Mesendoderm (in vitro differentiated cells): ENCODE measurements at regions not wholly inside any gene's neighbourhood (a gene's known extent, or its start where the extent isn't known, plus 50 kb on each side); places are given as distances from the start of the nearest gene placed in this dataset.
"Not testable (repeated sequence)": the region's sequence is repeated elsewhere in the genome, so short reads cannot be mapped to it uniquely, and the experiment has no call there.

Experiments
- DNase-seq: peaks from one replicate; pipeline ENCODE4 v3.0.0; 2013
- H2AK5ac ChIP-seq: 2 replicates; pipeline ENCODE4 v1.6.1; 2013; ENCODE audit warnings: low read length, inconsistent platforms
- H2BK120ac ChIP-seq: 2 replicates; pipeline ENCODE4 v1.6.1; 2013; ENCODE audit warnings: low read depth, mild to moderate bottlenecking, low read length, moderate library complexity, mixed read lengths
- H2BK15ac ChIP-seq: replicated peaks from 2 replicates; pipeline ENCODE4 v1.6.1; 2013; ENCODE audit warnings: low read depth, mild to moderate bottlenecking, moderate library complexity
- H2BK5ac ChIP-seq: 2 replicates; pipeline ENCODE4 v1.6.1; 2013; ENCODE audit warnings: low read length, inconsistent platforms
- H3K18ac ChIP-seq: 2 replicates; pipeline ENCODE4 v1.6.1; 2013; ENCODE audit warnings: mild to moderate bottlenecking, low read length, mixed read lengths
- H3K23ac ChIP-seq: one replicate; pipeline ENCODE4 v1.6.1; 2013; ENCODE audit warnings: low read length
- H3K27ac ChIP-seq: 2 replicates; pipeline ENCODE4 v1.5.1; 2013; ENCODE audit warnings: low read depth, mild to moderate bottlenecking, inconsistent platforms, low read length, moderate library complexity
- H3K27me3 ChIP-seq: 2 replicates; pipeline ENCODE4 v1.6.1; 2013; ENCODE audit warnings: low read length, control low read depth, mild to moderate bottlenecking, inconsistent platforms; ENCODE audit not compliant: insufficient read depth, poor library complexity
- H3K36me3 ChIP-seq: 2 replicates; pipeline ENCODE4 v1.6.1; 2013; ENCODE audit warnings: low read length, inconsistent platforms; ENCODE audit not compliant: control insufficient read depth, insufficient read depth
- H3K4ac ChIP-seq: one replicate; pipeline ENCODE4 v1.6.1; 2013; ENCODE audit warnings: low read depth, mild to moderate bottlenecking, low read length, moderate library complexity
- H3K4me1 ChIP-seq: 2 replicates; pipeline ENCODE4 v1.6.1; 2013; ENCODE audit warnings: low read depth, low read length, inconsistent platforms; ENCODE audit not compliant: control insufficient read depth
- H3K4me2 ChIP-seq: 2 replicates; pipeline ENCODE4 v1.6.1; 2013; ENCODE audit warnings: low read length
- H3K4me3 ChIP-seq: 2 replicates; pipeline ENCODE4 v1.5.1; 2013; ENCODE audit warnings: mild to moderate bottlenecking, low read length
- H3K56ac ChIP-seq: one replicate; pipeline ENCODE4 v1.6.1; 2013; ENCODE audit warnings: low read length
- H3K79me1 ChIP-seq: 2 replicates; pipeline ENCODE4 v1.6.1; 2013; ENCODE audit warnings: low read length, inconsistent platforms
- H3K79me2 ChIP-seq: 2 replicates; pipeline ENCODE4 v1.6.1; 2013; ENCODE audit warnings: mild to moderate bottlenecking, low read length; ENCODE audit not compliant: control insufficient read depth, insufficient read depth
- H3K9ac ChIP-seq: 2 replicates; pipeline ENCODE4 v1.6.1; 2013; ENCODE audit warnings: low read length, inconsistent platforms
- H4K5ac ChIP-seq: one replicate; pipeline ENCODE4 v1.6.1; 2013; ENCODE audit warnings: low read length
- H4K8ac ChIP-seq: one replicate; pipeline ENCODE4 v1.6.1; 2013; ENCODE audit warnings: low read depth, mild to moderate bottlenecking, control low read depth, low read length, moderate library complexity
- WGBS: extraction: QIAGEN DNeasy Blood & Tissue Kit; methylation state at CpG from one replicate; pipeline ENCODE4 v1.1.7; 2013; ENCODE audit warnings: low lambda C conversion rate, missing lambda C conversion rate; ENCODE audit not compliant: insufficient coverage; ENCODE audit errors: extremely low coverage; 5-methylcytosine and 5-hydroxymethylcytosine counted together

DNA sequence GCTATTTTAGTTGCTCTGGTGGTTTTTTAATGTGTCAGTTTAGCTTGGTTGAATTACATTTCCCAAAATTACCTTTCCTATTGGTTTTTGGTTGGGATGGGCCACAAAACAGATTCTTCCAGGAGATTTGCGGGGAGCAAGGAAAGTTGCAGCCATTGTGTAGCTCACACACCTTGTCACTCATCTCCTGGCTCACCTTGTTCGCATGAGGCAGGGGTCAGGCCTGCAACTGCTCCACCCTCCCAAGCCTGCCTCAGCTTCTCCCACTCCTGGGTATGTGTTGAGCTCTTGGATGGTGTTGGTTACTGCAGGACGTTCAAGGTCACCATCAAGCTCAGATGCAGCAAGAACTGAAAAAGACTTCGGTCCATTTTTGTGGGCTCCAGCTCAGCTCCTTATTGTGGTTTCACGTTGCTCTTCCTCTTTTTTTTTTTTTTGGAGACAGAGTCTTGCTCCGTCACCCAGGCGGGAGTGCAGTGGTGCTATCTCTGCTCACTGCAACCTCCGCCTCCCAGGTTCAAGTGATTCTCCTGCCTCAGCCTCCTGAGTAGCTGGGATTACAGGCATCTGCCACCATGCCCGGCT lies 95.6 kb upstream of the METTL14 start:
- Histone ChIP-seq H2BK5ac (no peak overlapping the region), H3K4me1 (no peaks in the 10 kb centered on the region), H3K9ac (no peak overlapping the region), H2BK120ac (no peak overlapping the region), H3K27ac (no peak overlapping the region), H3K79me2 (no peaks in the 10 kb centered on the region), H3K4me3 (no peak overlapping the region), H4K8ac (no peak overlapping the region), H2BK15ac (no peak overlapping the region), H3K23ac (no peak overlapping the region), H3K79me1 (no peaks in the 10 kb centered on the region), H3K18ac (no peak overlapping the region), H3K36me3 (no peaks in the 10 kb centered on the region), H4K5ac (no peak overlapping the region), H3K56ac (no peak overlapping the region), H3K4me2 (no peak overlapping the region), H3K4ac (no peak overlapping the region), H3K27me3 (no peaks in the 10 kb centered on the region), H2AK5ac (no peak overlapping the region)
- no peak for DNase-seq
- no CpG with 5 or more reads among the region's 9 CpGs for WGBS

DNA sequence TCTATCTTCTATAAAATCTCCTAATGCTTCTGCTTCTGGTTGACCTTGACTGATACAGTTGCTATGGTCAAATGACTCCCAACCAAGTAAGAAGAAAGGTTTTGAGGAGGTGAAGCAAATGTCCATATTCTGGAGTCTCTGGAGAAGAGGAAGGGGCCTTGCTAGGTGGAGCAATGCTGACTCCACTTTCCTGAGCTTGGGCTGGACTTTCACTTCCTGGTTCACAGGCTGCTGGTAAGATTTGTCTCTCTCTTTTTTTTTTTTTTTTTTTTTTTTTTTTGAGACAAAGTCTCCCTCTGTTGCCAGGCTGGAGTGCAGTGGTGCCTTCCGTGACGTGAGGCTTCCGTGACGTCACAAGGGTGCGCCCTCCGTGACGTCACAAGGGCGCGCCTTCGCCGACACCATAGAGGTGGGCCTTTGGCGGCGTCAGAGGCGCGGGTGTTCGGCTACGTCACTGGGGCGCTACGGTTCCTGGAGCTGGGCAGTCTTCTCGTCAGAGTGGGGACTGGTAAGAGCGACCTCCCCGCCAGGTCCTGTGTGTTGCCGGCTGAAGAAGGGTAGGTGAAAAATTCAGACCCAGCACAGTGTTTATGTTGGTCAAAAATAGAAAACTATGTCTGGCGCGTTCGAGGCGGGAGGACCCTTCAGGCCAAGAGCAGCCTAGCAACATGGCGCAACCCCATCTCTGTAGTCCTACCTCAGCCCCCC lies 93.7 kb upstream of the METTL14 start:
- H3K79me1 ChIP-seq, H2BK15ac ChIP-seq, H3K4ac ChIP-seq, H3K18ac ChIP-seq, H3K79me2 ChIP-seq, H2AK5ac ChIP-seq, H3K4me2 ChIP-seq, H4K5ac ChIP-seq, H3K4me1 ChIP-seq, H2BK120ac ChIP-seq, H3K23ac ChIP-seq, H3K27ac ChIP-seq, H2BK5ac ChIP-seq, H3K27me3 ChIP-seq, H4K8ac ChIP-seq, H3K36me3 ChIP-seq: not testable (repeated sequence)
- Histone ChIP-seq H3K4me3 (peak overlapping the region; percentile 49), H3K9ac (peak overlapping the region; percentile 68), H3K56ac (peak overlapping the region; percentile 74)
- peak; percentile 97 for DNase-seq
- WGBS, result no CpG with 5 or more reads among the region's 28 CpGs

GRCh38 chr4:118592289-118592688 lies 92.9 kb upstream of the METTL14 start:
- H3K4me3 ChIP-seq, H2AK5ac ChIP-seq, H2BK120ac ChIP-seq, H4K5ac ChIP-seq, H3K79me2 ChIP-seq, H3K18ac ChIP-seq, H2BK5ac ChIP-seq, H3K79me1 ChIP-seq, H3K4ac ChIP-seq, H3K27me3 ChIP-seq, H3K4me1 ChIP-seq, H3K36me3 ChIP-seq, H3K23ac ChIP-seq, H3K4me2 ChIP-seq, H2BK15ac ChIP-seq, H3K27ac ChIP-seq: not testable (repeated sequence)
- WGBS, result no CpG with 5 or more reads among the region's 14 CpGs
- DNase-seq, result peak; percentile 33
- H3K9ac ChIP-seq, result peak overlapping the region; percentile 68
- peak overlapping the region; percentile 74 for H3K56ac ChIP-seq
- H4K8ac ChIP-seq, result peak overlapping the region; percentile 76

GRCh38 chr4:118595883-118596282 lies 89.3 kb upstream of the METTL14 start:
- H3K23ac ChIP-seq, H3K36me3 ChIP-seq, H3K18ac ChIP-seq, H2BK5ac ChIP-seq, H3K9ac ChIP-seq, H2BK120ac ChIP-seq, H4K8ac ChIP-seq, H3K56ac ChIP-seq, H3K27me3 ChIP-seq, H3K27ac ChIP-seq, DNase-seq, H2BK15ac ChIP-seq, H3K4me3 ChIP-seq, H3K79me1 ChIP-seq, H3K4me1 ChIP-seq, H2AK5ac ChIP-seq, H3K4ac ChIP-seq, H3K4me2 ChIP-seq, H3K79me2 ChIP-seq, H4K5ac ChIP-seq: not testable (repeated sequence)
- no CpG with 5 or more reads among the region's 3 CpGs for WGBS

DNA sequence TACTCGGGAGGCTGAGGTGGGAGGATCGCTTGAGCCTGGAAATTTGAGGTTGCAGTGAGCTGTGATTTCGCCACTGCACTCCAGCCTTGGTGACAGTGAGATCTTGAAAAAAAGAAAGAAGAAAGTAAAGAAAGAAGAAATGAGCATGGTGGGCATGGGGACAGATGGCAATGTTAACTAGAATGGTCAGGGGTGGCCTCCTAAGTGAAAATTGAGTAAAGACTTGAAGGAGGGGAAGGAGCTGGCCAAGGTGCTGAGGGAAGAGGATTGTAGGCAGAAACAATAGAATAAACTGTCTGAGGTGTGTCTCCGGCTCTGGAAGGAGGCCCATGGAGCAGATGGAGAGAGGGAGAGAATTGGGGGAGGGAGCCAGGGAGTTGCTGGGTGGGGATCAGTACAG lies 60.1 kb upstream of the METTL14 start:
- H2BK5ac ChIP-seq, H3K79me2 ChIP-seq, H2BK15ac ChIP-seq, H3K23ac ChIP-seq, H2AK5ac ChIP-seq, H3K79me1 ChIP-seq, H4K5ac ChIP-seq, H3K27ac ChIP-seq, H2BK120ac ChIP-seq, H3K56ac ChIP-seq, H3K4ac ChIP-seq, H3K18ac ChIP-seq, H4K8ac ChIP-seq, DNase-seq, H3K4me2 ChIP-seq, H3K36me3 ChIP-seq, H3K9ac ChIP-seq, H3K4me3 ChIP-seq, H3K27me3 ChIP-seq, H3K4me1 ChIP-seq: not testable (repeated sequence)
- WGBS, result no CpG with 5 or more reads among the region's 4 CpGs

DNA sequence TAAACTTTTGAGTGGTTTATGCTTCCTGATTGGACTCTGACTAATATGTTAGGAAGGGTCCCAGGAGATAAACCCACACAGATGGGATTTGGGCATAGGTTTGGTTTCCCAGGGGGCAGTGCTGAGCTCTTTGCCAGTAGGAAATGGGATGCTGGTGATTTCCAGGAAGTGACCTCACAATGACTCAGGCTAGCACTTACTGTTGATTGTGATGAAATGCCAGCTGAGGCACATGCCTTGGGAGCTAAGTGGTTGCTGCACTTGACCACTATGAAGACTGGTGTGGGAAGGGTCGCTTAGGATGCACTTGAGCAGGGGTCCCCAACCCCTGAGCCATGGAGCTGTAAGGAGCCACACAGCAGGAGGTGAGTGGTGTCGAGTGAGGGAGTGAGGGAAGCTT lies 55.5 kb upstream of the METTL14 start:
- not testable (repeated sequence) for H3K27me3 ChIP-seq, H2BK15ac ChIP-seq, H4K8ac ChIP-seq, H2BK5ac ChIP-seq, H3K18ac ChIP-seq, H3K27ac ChIP-seq, H3K36me3 ChIP-seq, H3K79me1 ChIP-seq, H3K23ac ChIP-seq, H2AK5ac ChIP-seq, H3K4me2 ChIP-seq, H3K56ac ChIP-seq, H3K79me2 ChIP-seq, H2BK120ac ChIP-seq, H3K4me3 ChIP-seq, H3K4ac ChIP-seq, H3K9ac ChIP-seq, H4K5ac ChIP-seq, H3K4me1 ChIP-seq
- peak; percentile 76 for DNase-seq
- no CpG with 5 or more reads among the region's 2 CpGs for WGBS
